Kidney epithelial cell (primary cell): ENCODE measurements at regions not wholly inside any gene's neighbourhood (a gene's known extent, or its start where the extent isn't known, plus 50 kb on each side); places are given as distances from the start of the nearest gene placed in this dataset.
A peak's percentile ranks its signal among the peaks of the same experiment; 100 is the strongest.

Experiments used
- DNase-seq: peaks from one replicate; pipeline ENCODE4 v3.0.0-alpha.2; 2010; ENCODE audit warnings: low read depth
- H3K27me3 ChIP-seq: 2 replicates; pipeline ENCODE4 v1.6.0; 2011; ENCODE audit warnings: low read length; ENCODE audit not compliant: control insufficient read depth, insufficient read depth
- H3K36me3 ChIP-seq: 2 replicates; pipeline ENCODE4 v1.5.1; 2011; ENCODE audit warnings: low read length; ENCODE audit not compliant: control insufficient read depth, insufficient read depth
- H3K4me3 ChIP-seq: 2 replicates; pipeline ENCODE4 v1.5.1; 2011; ENCODE audit warnings: low read depth, mild to moderate bottlenecking, control low read depth, low read length
- CTCF ChIP-seq: IDR thresholded peaks from 2 replicates; pipeline ENCODE4 v1.5.1; 2011; ENCODE audit warnings: mild to moderate bottlenecking, moderate library complexity, low read length, control low read depth, inconsistent platforms; ENCODE audit not compliant: insufficient read depth, poor library complexity, severe bottlenecking

GRCh38 chr9:87283585-87283984, 214.1 kb upstream of the DAPK1 start:
- no peak overlapping the region for H3K4me3 ChIP-seq
- H3K27me3 ChIP-seq = no peaks in the 10 kb centered on the region
- TF ChIP-seq CTCF = no peak

GRCh38 chr9:87285183-87285850, 212.3 kb upstream of the DAPK1 start:
- Histone ChIP-seq H3K4me3 (no peak overlapping the region), H3K36me3 (no peaks in the 10 kb centered on the region), H3K27me3 (no peaks in the 10 kb centered on the region)
- no peak for DNase-seq
- no peak for TF ChIP-seq CTCF

More at GRCh38 chr9:87283585-87283984, 214.1 kb upstream of the DAPK1 start:
- DNase-seq = no peak
- H3K36me3 ChIP-seq = no peaks in the 10 kb centered on the region

GRCh38 chr9:87286506-87286905, 211.2 kb upstream of the DAPK1 start:
- DNase-seq = no peak
- Histone ChIP-seq H3K27me3 (no peaks in the 10 kb centered on the region), H3K36me3 (no peaks in the 10 kb centered on the region), H3K4me3 (no peak overlapping the region)
- no peak for TF ChIP-seq CTCF

GRCh38 chr9:87290241-87291052, 207.2 kb upstream of the DAPK1 start:
- no peaks in the 10 kb centered on the region for H3K27me3 ChIP-seq
- TF ChIP-seq CTCF = peak; percentile 15
- no peak overlapping the region for H3K4me3 ChIP-seq
- H3K36me3 ChIP-seq = no peaks in the 10 kb centered on the region
- no peak for DNase-seq

- DNase-seq = no peak
- H3K27me3 ChIP-seq = no peaks in the 10 kb centered on the region
- no peak for TF ChIP-seq CTCF
- no peak overlapping the region for H3K4me3 ChIP-seq
- H3K36me3 ChIP-seq = no peaks in the 10 kb centered on the region
These were observed 205.0 kb upstream of the DAPK1 start for GRCh38 chr9:87292449-87293191.
